ENCODE measurements at regions not wholly inside any gene's neighbourhood (a gene's known extent, or its start where the extent isn't known, plus 50 kb on each side); places are given as distances from the start of the nearest gene placed in this dataset.

- Histone ChIP-seq H3K9me3 (ENCODE audit: control insufficient read depth, insufficient read depth, low read depth, low read length) (peaks cover 23% of the 10 kb centered on the region), H3K27ac (ENCODE audit: low read depth, low read length) (no peak overlapping the region), H3K27me3 (ENCODE audit: control insufficient read depth, insufficient read depth, low read length) (no peaks in the 10 kb centered on the region), H3K9ac (ENCODE audit: low read length) (no peak overlapping the region), H3K36me3 (ENCODE audit: control insufficient read depth, insufficient read depth, low read length) (no peaks in the 10 kb centered on the region), H3K4me3 (ENCODE audit: low read depth, low read length) (no peak overlapping the region), H3K4me1 (ENCODE audit: control insufficient read depth, insufficient read depth, low read length) (peaks cover 6% of the 10 kb centered on the region)
Observed at GRCh38 chr6:163850874-163851273, 436.4 kb downstream of the QKI start.

DNA sequence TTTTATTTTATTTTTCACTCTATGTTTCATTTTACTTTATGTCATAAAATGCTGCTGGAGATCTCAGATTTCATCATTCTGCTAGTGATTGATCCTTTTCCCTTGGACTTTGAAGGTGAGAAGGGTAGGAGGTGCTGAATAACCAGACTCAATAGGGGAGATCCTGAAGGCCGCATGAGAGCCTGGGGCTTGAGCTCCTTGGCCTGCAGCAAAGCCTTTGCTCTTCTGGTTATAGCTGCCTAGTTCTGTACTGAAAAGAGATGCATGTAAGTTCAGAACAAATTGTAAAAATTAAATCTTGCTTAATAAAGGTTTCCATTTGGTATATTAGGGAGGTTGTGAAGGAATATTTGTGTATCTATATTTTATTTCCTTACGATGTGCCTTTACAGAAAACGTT lies 430.2 kb downstream of the QKI start:
- Histone ChIP-seq H3K27me3 (ENCODE audit: control insufficient read depth, insufficient read depth, low read length) (no peaks in the 10 kb centered on the region), H3K4me1 (ENCODE audit: control insufficient read depth, insufficient read depth, low read length) (no peaks in the 10 kb centered on the region), H3K27ac (ENCODE audit: low read depth, low read length) (no peak overlapping the region), H3K9me3 (ENCODE audit: control insufficient read depth, insufficient read depth, low read depth, low read length) (peaks cover 10% of the 10 kb centered on the region), H3K9ac (ENCODE audit: low read length) (no peak overlapping the region), H3K36me3 (ENCODE audit: control insufficient read depth, insufficient read depth, low read length) (no peaks in the 10 kb centered on the region), H3K4me3 (ENCODE audit: low read depth, low read length) (no peak overlapping the region)

DNA sequence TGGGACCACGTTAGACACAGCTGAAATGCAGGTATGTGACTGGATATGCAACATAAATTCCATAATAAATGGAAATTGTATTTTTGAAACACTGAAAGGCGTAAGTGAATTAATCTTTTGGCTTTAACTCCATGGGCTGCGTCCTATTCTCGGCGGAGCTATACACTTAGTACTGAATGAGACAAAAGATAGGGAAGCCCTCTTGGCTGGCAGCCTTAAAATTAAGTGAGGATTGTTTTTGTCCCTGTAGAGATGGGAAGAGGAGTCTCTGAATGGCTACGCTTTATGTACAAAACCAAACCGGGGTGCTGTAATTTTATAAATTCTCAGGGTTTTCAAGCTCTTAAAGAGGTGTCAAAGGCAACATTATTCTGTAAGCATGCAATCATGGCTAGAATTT lies 429.8 kb downstream of the QKI start:
- peaks cover 10% of the 10 kb centered on the region for H3K9me3 ChIP-seq (ENCODE audit: control insufficient read depth, insufficient read depth, low read depth, low read length)
- H3K36me3 ChIP-seq (ENCODE audit: control insufficient read depth, insufficient read depth, low read length): no peaks in the 10 kb centered on the region
- no peak overlapping the region for H3K27ac ChIP-seq (ENCODE audit: low read depth, low read length)
- H3K27me3 ChIP-seq (ENCODE audit: control insufficient read depth, insufficient read depth, low read length): no peaks in the 10 kb centered on the region
- no peaks in the 10 kb centered on the region for H3K4me1 ChIP-seq (ENCODE audit: control insufficient read depth, insufficient read depth, low read length)
- no peak overlapping the region for H3K9ac ChIP-seq (ENCODE audit: low read length)
- no peak overlapping the region for H3K4me3 ChIP-seq (ENCODE audit: low read depth, low read length)

DNA sequence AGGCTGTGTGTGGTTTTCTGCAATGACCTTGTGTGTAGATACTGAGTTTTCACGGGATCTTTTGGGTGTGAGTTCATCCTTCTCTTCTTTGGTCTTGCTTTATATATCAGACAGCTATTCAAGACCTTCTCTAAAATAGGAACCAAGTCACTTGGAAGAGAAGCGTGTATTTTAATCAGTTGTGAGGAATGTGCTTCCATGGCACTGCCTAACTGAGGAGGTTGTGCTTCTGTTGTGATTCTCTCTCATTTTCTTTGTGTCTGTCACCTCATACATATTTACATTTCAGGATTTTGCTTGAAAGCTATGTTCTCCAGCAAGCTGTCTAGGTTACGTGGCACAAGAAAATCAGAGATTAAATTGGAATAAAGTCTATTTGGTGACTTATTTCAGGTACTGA lies 428.7 kb downstream of the QKI start:
- H3K36me3 ChIP-seq (ENCODE audit: control insufficient read depth, insufficient read depth, low read length): no peaks in the 10 kb centered on the region
- H3K27me3 ChIP-seq (ENCODE audit: control insufficient read depth, insufficient read depth, low read length): no peaks in the 10 kb centered on the region
- no peak overlapping the region for H3K9ac ChIP-seq (ENCODE audit: low read length)
- H3K27ac ChIP-seq (ENCODE audit: low read depth, low read length): no peak overlapping the region
- no peak overlapping the region for H3K4me3 ChIP-seq (ENCODE audit: low read depth, low read length)
- H3K9me3 ChIP-seq (ENCODE audit: control insufficient read depth, insufficient read depth, low read depth, low read length): peaks cover 10% of the 10 kb centered on the region
- H3K4me1 ChIP-seq (ENCODE audit: control insufficient read depth, insufficient read depth, low read length): 0 out of 2 replicates have a peak, but pooled peaks cover under 1% of the 10 kb centered on the region

DNA sequence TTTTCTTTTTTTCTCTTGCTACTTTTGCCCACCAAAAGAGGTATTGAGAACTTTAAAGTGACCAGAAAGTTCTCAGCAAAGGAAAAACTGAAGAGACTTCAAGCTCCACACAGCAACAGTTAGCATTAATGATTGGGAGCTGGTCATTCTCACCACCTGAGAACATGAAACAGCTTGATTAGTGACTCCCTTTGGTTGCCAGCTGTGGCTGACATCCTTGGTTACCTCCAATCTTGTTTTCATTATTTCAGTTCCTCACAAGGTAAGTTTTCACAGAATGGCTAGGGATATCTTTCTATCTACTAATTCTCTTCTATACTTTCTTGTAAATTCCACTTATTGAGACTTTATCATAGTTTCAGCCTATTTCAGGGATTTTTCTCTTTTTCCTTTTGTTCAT lies 427.9 kb downstream of the QKI start:
- no peak overlapping the region for H3K9ac ChIP-seq (ENCODE audit: low read length)
- H3K27me3 ChIP-seq (ENCODE audit: control insufficient read depth, insufficient read depth, low read length): no peaks in the 10 kb centered on the region
- H3K9me3 ChIP-seq (ENCODE audit: control insufficient read depth, insufficient read depth, low read depth, low read length): peaks cover 10% of the 10 kb centered on the region
- no peak overlapping the region for H3K4me3 ChIP-seq (ENCODE audit: low read depth, low read length)
- H3K4me1 ChIP-seq (ENCODE audit: control insufficient read depth, insufficient read depth, low read length): peaks cover 8% of the 10 kb centered on the region; the same call in 1 of the 2 replicates
- H3K27ac ChIP-seq (ENCODE audit: low read depth, low read length): no peak overlapping the region
- no peaks in the 10 kb centered on the region for H3K36me3 ChIP-seq (ENCODE audit: control insufficient read depth, insufficient read depth, low read length)

DNA sequence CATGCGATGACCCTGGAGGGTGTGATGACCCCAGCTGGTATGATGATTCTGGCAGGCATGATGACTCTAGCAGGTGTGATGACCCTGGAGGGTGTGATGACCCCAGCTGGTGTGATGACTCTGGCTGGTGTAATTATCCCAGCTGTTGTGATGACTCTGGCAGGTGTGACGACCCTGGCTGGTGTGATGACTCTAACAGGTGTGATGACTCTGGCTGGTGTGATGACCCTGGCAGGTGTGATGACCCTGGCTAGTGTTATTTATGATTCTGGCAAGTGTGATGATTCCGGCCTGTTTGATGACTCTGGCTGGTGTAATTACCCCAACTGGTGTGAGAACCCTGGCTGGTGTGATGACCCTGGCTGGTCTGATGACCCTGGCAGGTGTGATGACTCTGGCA lies 427.2 kb downstream of the QKI start:
- Histone ChIP-seq H3K36me3 (ENCODE audit: control insufficient read depth, insufficient read depth, low read length) (no peaks in the 10 kb centered on the region), H3K4me1 (ENCODE audit: control insufficient read depth, insufficient read depth, low read length) (peaks cover 11% of the 10 kb centered on the region; the same call in 1 of the 2 replicates), H3K27ac (ENCODE audit: low read depth, low read length) (no peak overlapping the region), H3K9ac (ENCODE audit: low read length) (no peak overlapping the region), H3K4me3 (ENCODE audit: low read depth, low read length) (no peak overlapping the region), H3K9me3 (ENCODE audit: control insufficient read depth, insufficient read depth, low read depth, low read length) (peaks cover 10% of the 10 kb centered on the region), H3K27me3 (ENCODE audit: control insufficient read depth, insufficient read depth, low read length) (no peaks in the 10 kb centered on the region)

DNA sequence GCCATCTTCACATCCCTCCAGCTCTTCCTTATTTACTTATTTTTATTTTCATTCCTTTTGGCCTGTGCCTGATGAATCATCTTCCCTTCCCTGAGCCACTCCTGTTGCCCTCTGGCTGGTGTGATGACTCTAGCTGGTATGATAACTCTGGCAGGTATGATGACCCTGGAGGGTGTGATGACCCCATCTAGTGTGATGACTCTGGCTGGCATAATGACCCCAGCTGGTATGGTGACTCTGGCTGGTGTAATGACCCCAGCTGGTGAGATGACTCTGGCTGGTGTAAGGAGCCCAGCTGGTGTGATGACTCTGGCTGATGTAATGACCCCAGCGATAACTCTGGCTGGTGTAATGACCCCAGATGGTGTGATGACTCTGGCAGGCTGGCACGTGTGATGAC lies 426.8 kb downstream of the QKI start:
- H3K4me1 ChIP-seq (ENCODE audit: control insufficient read depth, insufficient read depth, low read length): peaks cover 11% of the 10 kb centered on the region; the same call in 1 of the 2 replicates
- H3K9ac ChIP-seq (ENCODE audit: low read length): no peak overlapping the region
- no peaks in the 10 kb centered on the region for H3K36me3 ChIP-seq (ENCODE audit: control insufficient read depth, insufficient read depth, low read length)
- no peak overlapping the region for H3K4me3 ChIP-seq (ENCODE audit: low read depth, low read length)
- no peaks in the 10 kb centered on the region for H3K27me3 ChIP-seq (ENCODE audit: control insufficient read depth, insufficient read depth, low read length)
- H3K27ac ChIP-seq (ENCODE audit: low read depth, low read length): no peak overlapping the region
- peaks cover 10% of the 10 kb centered on the region for H3K9me3 ChIP-seq (ENCODE audit: control insufficient read depth, insufficient read depth, low read depth, low read length)

DNA sequence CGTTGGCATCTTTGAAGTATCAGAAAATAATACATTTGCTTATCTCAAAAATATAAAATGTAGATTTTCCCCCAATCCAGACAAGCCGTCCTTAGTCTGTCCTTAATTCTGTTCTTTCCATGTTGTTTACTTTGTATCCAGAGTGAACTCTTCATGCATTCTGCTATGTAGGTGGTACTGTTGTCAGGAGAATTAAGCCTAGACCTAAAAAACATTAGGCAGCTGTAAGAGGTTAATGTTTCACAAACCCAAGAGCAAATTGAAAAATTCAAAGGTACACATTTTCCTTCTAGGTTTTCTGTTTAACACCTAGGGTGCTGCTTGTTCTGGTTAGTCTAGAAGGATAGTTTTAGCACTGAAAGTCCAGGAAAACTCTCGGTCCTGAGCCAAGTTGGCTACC lies 426.4 kb downstream of the QKI start:
- Histone ChIP-seq H3K4me1 (ENCODE audit: control insufficient read depth, insufficient read depth, low read length) (peaks cover 11% of the 10 kb centered on the region; the same call in 1 of the 2 replicates), H3K27me3 (ENCODE audit: control insufficient read depth, insufficient read depth, low read length) (no peaks in the 10 kb centered on the region), H3K9me3 (ENCODE audit: control insufficient read depth, insufficient read depth, low read depth, low read length) (peaks cover 10% of the 10 kb centered on the region), H3K9ac (ENCODE audit: low read length) (no peak overlapping the region), H3K36me3 (ENCODE audit: control insufficient read depth, insufficient read depth, low read length) (no peaks in the 10 kb centered on the region), H3K27ac (ENCODE audit: low read depth, low read length) (no peak overlapping the region), H3K4me3 (ENCODE audit: low read depth, low read length) (no peak overlapping the region)

DNA sequence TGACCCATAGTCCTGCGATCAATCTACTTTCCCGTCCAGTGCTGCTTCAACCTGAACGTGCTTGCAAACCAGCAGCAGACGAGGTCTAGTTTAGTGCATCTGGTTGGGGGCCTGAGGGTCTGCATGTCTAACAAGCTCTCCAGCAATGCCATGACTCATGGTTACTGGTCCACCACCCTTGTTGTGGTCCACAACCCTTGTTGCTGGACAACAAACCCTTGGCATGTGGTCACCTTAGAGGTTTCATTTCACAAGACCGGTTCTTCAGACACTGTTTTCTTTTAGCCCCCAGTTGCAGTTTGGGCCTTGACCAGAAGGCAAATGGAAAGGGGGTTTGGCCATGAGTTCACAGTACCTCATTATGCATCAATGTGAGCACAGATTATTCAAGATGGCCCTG lies 424.8 kb downstream of the QKI start:
- Histone ChIP-seq H3K9me3 (ENCODE audit: control insufficient read depth, insufficient read depth, low read depth, low read length) (peaks cover 10% of the 10 kb centered on the region), H3K27me3 (ENCODE audit: control insufficient read depth, insufficient read depth, low read length) (no peaks in the 10 kb centered on the region), H3K4me1 (ENCODE audit: control insufficient read depth, insufficient read depth, low read length) (peaks cover 11% of the 10 kb centered on the region; the same call in 1 of the 2 replicates), H3K4me3 (ENCODE audit: low read depth, low read length) (no peak overlapping the region), H3K36me3 (ENCODE audit: control insufficient read depth, insufficient read depth, low read length) (no peaks in the 10 kb centered on the region), H3K9ac (ENCODE audit: low read length) (no peak overlapping the region), H3K27ac (ENCODE audit: low read depth, low read length) (no peak overlapping the region)

- H3K4me3 ChIP-seq (ENCODE audit: low read depth, low read length): no peak overlapping the region
- no peak overlapping the region for H3K27ac ChIP-seq (ENCODE audit: low read depth, low read length)
- H3K9ac ChIP-seq (ENCODE audit: low read length): no peak overlapping the region
- peaks cover 10% of the 10 kb centered on the region for H3K9me3 ChIP-seq (ENCODE audit: control insufficient read depth, insufficient read depth, low read depth, low read length)
- H3K36me3 ChIP-seq (ENCODE audit: control insufficient read depth, insufficient read depth, low read length): no peaks in the 10 kb centered on the region
- no peaks in the 10 kb centered on the region for H3K27me3 ChIP-seq (ENCODE audit: control insufficient read depth, insufficient read depth, low read length)
- peaks cover 11% of the 10 kb centered on the region; the same call in 1 of the 2 replicates for H3K4me1 ChIP-seq (ENCODE audit: control insufficient read depth, insufficient read depth, low read length)
Observed at GRCh38 chr6:163837691-163838431, 423.3 kb downstream of the QKI start.

- no peaks in the 10 kb centered on the region for H3K36me3 ChIP-seq (ENCODE audit: control insufficient read depth, insufficient read depth, low read length)
- no peak overlapping the region for H3K27ac ChIP-seq (ENCODE audit: low read depth, low read length)
- H3K9me3 ChIP-seq (ENCODE audit: control insufficient read depth, insufficient read depth, low read depth, low read length): peaks cover 9% of the 10 kb centered on the region
- no peak overlapping the region for H3K9ac ChIP-seq (ENCODE audit: low read length)
- peaks cover 11% of the 10 kb centered on the region; the same call in 1 of the 2 replicates for H3K4me1 ChIP-seq (ENCODE audit: control insufficient read depth, insufficient read depth, low read length)
- no peaks in the 10 kb centered on the region for H3K27me3 ChIP-seq (ENCODE audit: control insufficient read depth, insufficient read depth, low read length)
- H3K4me3 ChIP-seq (ENCODE audit: low read depth, low read length): no peak overlapping the region
Observed at GRCh38 chr6:163836876-163837690, 422.6 kb downstream of the QKI start.
